GM12878 (cell line): ENCODE measurements at regions not wholly inside any gene's neighbourhood (a gene's known extent, or its start where the extent isn't known, plus 50 kb on each side); places are given as distances from the start of the nearest gene placed in this dataset.

Source experiments
- MYB ChIP-seq: fragments of 150-350 bp; IDR thresholded peaks from 2 replicates; pipeline ENCODE4 v1.6.1; 2014; ENCODE audit warnings: mild to moderate bottlenecking, low read depth, low read length, borderline replicate concordance
- SUPT20H ChIP-seq: IDR thresholded peaks from 2 replicates; pipeline ENCODE4 v1.6.1; 2011; ENCODE audit warnings: low read depth, mild to moderate bottlenecking, low read length, moderate library complexity, borderline replicate concordance; ENCODE audit not compliant: control insufficient read depth
- TF ChIP-seq, protein P1 (sequence below), 3 experiments: IDR thresholded peaks in 2 of 3; conservative IDR thresholded peaks in 1 of 3; 2 replicates each; pipeline ENCODE4 v1.5.1; 2011; ENCODE audit warnings: low read depth in 3 of 3, low read length in 3 of 3, mild to moderate bottlenecking in 3 of 3, control low read depth in 2 of 3, moderate library complexity in 2 of 3, inconsistent platforms in 1 of 3, mixed read lengths in 1 of 3; ENCODE audit not compliant: control insufficient read depth in 2 of 3, insufficient read depth in 1 of 3; ENCODE audit errors: extremely low read depth in 1 of 3

GRCh38 chr10:83834096-83834495, 305.2 kb upstream of the GHITM start:
- TF ChIP-seq, protein P1, sequence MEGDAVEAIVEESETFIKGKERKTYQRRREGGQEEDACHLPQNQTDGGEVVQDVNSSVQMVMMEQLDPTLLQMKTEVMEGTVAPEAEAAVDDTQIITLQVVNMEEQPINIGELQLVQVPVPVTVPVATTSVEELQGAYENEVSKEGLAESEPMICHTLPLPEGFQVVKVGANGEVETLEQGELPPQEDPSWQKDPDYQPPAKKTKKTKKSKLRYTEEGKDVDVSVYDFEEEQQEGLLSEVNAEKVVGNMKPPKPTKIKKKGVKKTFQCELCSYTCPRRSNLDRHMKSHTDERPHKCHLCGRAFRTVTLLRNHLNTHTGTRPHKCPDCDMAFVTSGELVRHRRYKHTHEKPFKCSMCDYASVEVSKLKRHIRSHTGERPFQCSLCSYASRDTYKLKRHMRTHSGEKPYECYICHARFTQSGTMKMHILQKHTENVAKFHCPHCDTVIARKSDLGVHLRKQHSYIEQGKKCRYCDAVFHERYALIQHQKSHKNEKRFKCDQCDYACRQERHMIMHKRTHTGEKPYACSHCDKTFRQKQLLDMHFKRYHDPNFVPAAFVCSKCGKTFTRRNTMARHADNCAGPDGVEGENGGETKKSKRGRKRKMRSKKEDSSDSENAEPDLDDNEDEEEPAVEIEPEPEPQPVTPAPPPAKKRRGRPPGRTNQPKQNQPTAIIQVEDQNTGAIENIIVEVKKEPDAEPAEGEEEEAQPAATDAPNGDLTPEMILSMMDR (IDR thresholded peaks at IDR 0.05 in 2 of 3, conservative IDR thresholded peaks at IDR 0.05 in 1 of 3; ENCODE audit: control insufficient read depth in 2 of 3, extremely low read depth in 1 of 3, insufficient read depth in 1 of 3, low read depth in 3 of 3, low read length in 3 of 3), result no peak
- no peak for TF ChIP-seq MYB
- TF ChIP-seq SUPT20H, result no peak
